OCI-LY1 (cell line): ENCODE measurements at regions not wholly inside any gene's neighbourhood (a gene's known extent, or its start where the extent isn't known, plus 50 kb on each side); places are given as distances from the start of the nearest gene placed in this dataset.

ENCODE experiments used
- H2AFZ ChIP-seq: fragments of 200-600 bp; sonication (generic), shearing (Covaris generic); 2 replicates; pipeline ENCODE4 v1.6.0; 2014; ENCODE audit warnings: antibody characterized with exemption, mild to moderate bottlenecking, low read length
- H3F3A ChIP-seq: fragments of 200-600 bp; sonication (generic), shearing (Covaris generic); 2 replicates; pipeline ENCODE4 v1.6.0; 2014; ENCODE audit warnings: mild to moderate bottlenecking, antibody characterized with exemption, low read length, moderate library complexity; ENCODE audit not compliant: insufficient read depth
- H3K27ac ChIP-seq: fragments of 200-600 bp; sonication (generic); 2 replicates; pipeline ENCODE4 v1.5.1; 2014; ENCODE audit warnings: low read length, mixed run types, mild to moderate bottlenecking, low read depth; ENCODE audit not compliant: poor library complexity, severe bottlenecking
- H3K27me3 ChIP-seq: fragments of 200-600 bp; sonication (generic); 2 replicates; pipeline ENCODE4 v1.6.0; 2014; ENCODE audit warnings: antibody characterized with exemption, mild to moderate bottlenecking, low read length, moderate library complexity; ENCODE audit not compliant: insufficient read depth
- H3K36me3 ChIP-seq: fragments of 200-600 bp; sonication (generic); 2 replicates; pipeline ENCODE4 v1.6.1; 2014; ENCODE audit warnings: mild to moderate bottlenecking, antibody characterized with exemption, low read length, moderate library complexity, mixed read lengths; ENCODE audit not compliant: insufficient read depth
- H3K4me1 ChIP-seq: fragments of 200-600 bp; sonication (generic); 2 replicates; pipeline ENCODE4 v1.5.1; 2014; ENCODE audit warnings: mild to moderate bottlenecking, low read length, moderate library complexity; ENCODE audit not compliant: insufficient read depth, severe bottlenecking
- H3K4me2 ChIP-seq: fragments of 200-600 bp; sonication (generic), shearing (Covaris generic); 2 replicates; pipeline ENCODE4 v1.6.1; 2014; ENCODE audit warnings: low read length
- H3K4me3 ChIP-seq: fragments of 200-600 bp; sonication (generic); 2 replicates; pipeline ENCODE4 v1.5.1; 2014; ENCODE audit warnings: low read length, low read depth, mild to moderate bottlenecking, mixed read lengths; ENCODE audit not compliant: poor library complexity, severe bottlenecking
- H3K79me2 ChIP-seq: fragments of 200-600 bp; shearing (Covaris generic); 2 replicates; pipeline ENCODE4 v1.6.1; 2016; ENCODE audit warnings: mixed run types, low read length, mixed read lengths; ENCODE audit not compliant: insufficient read depth
- H3K9ac ChIP-seq: fragments of 200-600 bp; sonication (generic), shearing (Covaris generic); 2 replicates; pipeline ENCODE4 v1.6.1; 2014; ENCODE audit warnings: mild to moderate bottlenecking, low read length, mixed read lengths
- H3K9me2 ChIP-seq: fragments of 200-600 bp; sonication (generic), shearing (Covaris generic); 2 replicates; pipeline ENCODE4 v1.6.1; 2014; ENCODE audit warnings: low read depth, mild to moderate bottlenecking, low read length, mixed read lengths
- H3K9me3 ChIP-seq: fragments of 200-600 bp; shearing (Covaris generic); 2 replicates; pipeline ENCODE4 v1.6.1; 2014; ENCODE audit warnings: low read length, mixed read lengths
- H4K20me1 ChIP-seq: fragments of 200-600 bp; sonication (generic), shearing (Covaris generic); 2 replicates; pipeline ENCODE4 v1.6.0; 2016; ENCODE audit warnings: mild to moderate bottlenecking, low read length; ENCODE audit not compliant: insufficient read depth
- EZH2 ChIP-seq: fragments of 200-600 bp; sonication (generic), shearing (Covaris generic); IDR thresholded peaks from 2 replicates; pipeline ENCODE4 v1.8.0; 2017; ENCODE audit warnings: borderline replicate concordance, mixed run types, mild to moderate bottlenecking, antibody characterized with exemption, low read length, moderate library complexity, mixed read lengths
- TF ChIP-seq, protein P1 (sequence below): fragments of 200-600 bp; sonication (generic), shearing (Covaris generic); IDR thresholded peaks from 2 replicates; pipeline ENCODE4 v1.5.1; 2017; ENCODE audit warnings: mild to moderate bottlenecking, antibody characterized with exemption, low read length, moderate library complexity, mixed read lengths

- TF ChIP-seq, protein P1, sequence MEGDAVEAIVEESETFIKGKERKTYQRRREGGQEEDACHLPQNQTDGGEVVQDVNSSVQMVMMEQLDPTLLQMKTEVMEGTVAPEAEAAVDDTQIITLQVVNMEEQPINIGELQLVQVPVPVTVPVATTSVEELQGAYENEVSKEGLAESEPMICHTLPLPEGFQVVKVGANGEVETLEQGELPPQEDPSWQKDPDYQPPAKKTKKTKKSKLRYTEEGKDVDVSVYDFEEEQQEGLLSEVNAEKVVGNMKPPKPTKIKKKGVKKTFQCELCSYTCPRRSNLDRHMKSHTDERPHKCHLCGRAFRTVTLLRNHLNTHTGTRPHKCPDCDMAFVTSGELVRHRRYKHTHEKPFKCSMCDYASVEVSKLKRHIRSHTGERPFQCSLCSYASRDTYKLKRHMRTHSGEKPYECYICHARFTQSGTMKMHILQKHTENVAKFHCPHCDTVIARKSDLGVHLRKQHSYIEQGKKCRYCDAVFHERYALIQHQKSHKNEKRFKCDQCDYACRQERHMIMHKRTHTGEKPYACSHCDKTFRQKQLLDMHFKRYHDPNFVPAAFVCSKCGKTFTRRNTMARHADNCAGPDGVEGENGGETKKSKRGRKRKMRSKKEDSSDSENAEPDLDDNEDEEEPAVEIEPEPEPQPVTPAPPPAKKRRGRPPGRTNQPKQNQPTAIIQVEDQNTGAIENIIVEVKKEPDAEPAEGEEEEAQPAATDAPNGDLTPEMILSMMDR: no peak
- no peak for TF ChIP-seq EZH2
- no peak overlapping the region for H2AFZ ChIP-seq
- H3K27ac ChIP-seq: no peak overlapping the region
- no peaks in the 10 kb centered on the region for H3K79me2 ChIP-seq
- H3K36me3 ChIP-seq: no peaks in the 10 kb centered on the region
- H4K20me1 ChIP-seq: no peaks in the 10 kb centered on the region
- no peaks in the 10 kb centered on the region for H3K9me2 ChIP-seq
- no peaks in the 10 kb centered on the region for H3K27me3 ChIP-seq
- H3K9me3 ChIP-seq: no peaks in the 10 kb centered on the region
- H3K4me3 ChIP-seq: no peak overlapping the region
- no peak overlapping the region for H3K4me2 ChIP-seq
- H3F3A ChIP-seq: no peaks in the 10 kb centered on the region
- H3K4me1 ChIP-seq: no peaks in the 10 kb centered on the region
- no peak overlapping the region for H3K9ac ChIP-seq
Observed at GRCh38 chr14:101506211-101506925, 54.9 kb upstream of the DIO3 start.

GRCh38 chr14:101506926-101507835 is 54.1 kb upstream of the DIO3 start:
- Histone ChIP-seq H3K36me3 (no peaks in the 10 kb centered on the region), H3K27me3 (no peaks in the 10 kb centered on the region), H3K9ac (no peak overlapping the region), H4K20me1 (no peaks in the 10 kb centered on the region), H3K4me1 (no peaks in the 10 kb centered on the region), H3F3A (no peaks in the 10 kb centered on the region), H3K9me2 (no peaks in the 10 kb centered on the region), H3K4me2 (no peak overlapping the region), H2AFZ (no peak overlapping the region), H3K4me3 (no peak overlapping the region), H3K9me3 (no peaks in the 10 kb centered on the region), H3K79me2 (no peaks in the 10 kb centered on the region), H3K27ac (no peak overlapping the region)
- TF ChIP-seq EZH2: no peak
- TF ChIP-seq, protein P1: no peak

- H3F3A ChIP-seq: no peaks in the 10 kb centered on the region
- H3K4me1 ChIP-seq: no peaks in the 10 kb centered on the region
- H3K36me3 ChIP-seq: no peaks in the 10 kb centered on the region
- H3K4me2 ChIP-seq: no peak overlapping the region
- no peak for TF ChIP-seq EZH2
- TF ChIP-seq, protein P1: no peak
- H3K27ac ChIP-seq: no peak overlapping the region
- no peak overlapping the region for H3K9ac ChIP-seq
- H4K20me1 ChIP-seq: no peaks in the 10 kb centered on the region
- H3K9me3 ChIP-seq: no peaks in the 10 kb centered on the region
- no peaks in the 10 kb centered on the region for H3K27me3 ChIP-seq
- H3K79me2 ChIP-seq: no peaks in the 10 kb centered on the region
- H2AFZ ChIP-seq: no peak overlapping the region
- H3K4me3 ChIP-seq: no peak overlapping the region
- H3K9me2 ChIP-seq: no peaks in the 10 kb centered on the region
Observed at GRCh38 chr14:101507836-101508150, 53.5 kb upstream of the DIO3 start.
